ENCODE measurements at regions not wholly inside any gene's neighbourhood (a gene's known extent, or its start where the extent isn't known, plus 50 kb on each side); places are given as distances from the start of the nearest gene placed in this dataset.
A peak's percentile ranks its signal among the peaks of the same experiment; 100 is the strongest.

GRCh38 chr14:101132588-101132987, 229.1 kb upstream of the RTL1 start (continued):
- TF ChIP-seq POLR2AphosphoS5 (IDR thresholded peaks at IDR 0.05; ENCODE audit: low read depth, low read length): no peak

DNA sequence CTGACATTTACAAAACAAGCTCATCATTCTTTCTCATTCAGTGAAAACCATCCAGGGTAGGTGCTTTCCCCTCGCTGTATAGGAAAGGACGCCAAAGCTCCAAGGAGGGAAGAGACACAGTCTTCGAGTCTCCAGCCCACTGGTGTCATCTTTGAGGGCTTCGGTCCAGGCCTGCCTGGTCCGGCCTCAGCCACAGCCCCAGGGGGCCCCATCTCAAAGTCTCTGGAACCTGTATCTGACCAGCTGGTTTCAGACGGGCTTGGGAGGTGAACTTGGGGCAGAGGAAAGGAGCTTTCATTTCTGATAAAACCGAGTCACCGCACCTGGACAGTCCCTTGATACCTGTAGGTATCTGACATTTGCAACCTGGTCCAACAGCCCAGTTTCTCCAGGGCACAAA, 229.5 kb upstream of the RTL1 start:
- H2AFZ ChIP-seq (ENCODE audit: low read depth): no peak overlapping the region
- no peaks in the 10 kb centered on the region for H3K36me3 ChIP-seq (replicated peaks in 1 of 2; ENCODE audit: control insufficient read depth in 1 of 2, insufficient read depth in 2 of 2, low read length in 1 of 2)
- CTCF ChIA-PET: interaction anchor here (1.1 to 1.5 kb wide), 2 partner anchors 76 to 496 kb away, joined by 3 to 4 read pairs; no protein-coding TSS in a partner anchor
- H3K4me1 ChIP-seq (ENCODE audit: control insufficient read depth in 1 of 2, insufficient read depth in 2 of 2, low read depth in 1 of 2, low read length in 1 of 2): peaks cover 0 to 72% of the 10 kb centered on the region in 2 experiments; a peak in 2 of 4 replicates
- H4K20me1 ChIP-seq (ENCODE audit: insufficient read depth): no peaks in the 10 kb centered on the region
- no peak overlapping the region for H3K4me3 ChIP-seq (ENCODE audit: low read depth in 2 of 2, low read length in 1 of 2)
- no peaks in the 10 kb centered on the region for H3K27me3 ChIP-seq (ENCODE audit: insufficient read depth)
- H3K4me2 ChIP-seq: no peak overlapping the region
- H3K27ac ChIP-seq (ENCODE audit: low read depth in 2 of 2, low read length in 1 of 2): peak overlapping the region in 1 of 2 experiments; percentile 98; a peak in 2 of 4 replicates
- no peak for DNase-seq
- POLR2A ChIA-PET: interaction anchor here (1.1 to 3.0 kb wide), 4 partner anchors 13 to 230 kb away, joined by 3 to 26 read pairs (median 4); partner anchors contain the start of gene RTL1
- no peaks in the 10 kb centered on the region for H3F3A ChIP-seq (replicated peaks; ENCODE audit: insufficient read depth)
- TF ChIP-seq EP300 (IDR thresholded peaks at IDR 0.05; ENCODE audit: borderline replicate concordance in 1 of 2, low read depth in 1 of 2, low read length in 1 of 2) (no peak), TCF12 (IDR thresholded peaks at IDR 0.05) (no peak), ZBTB33 (IDR thresholded peaks at IDR 0.05; ENCODE audit: borderline replicate concordance, low read depth) (no peak), USF1 (IDR thresholded peaks at IDR 0.05; ENCODE audit: borderline replicate concordance, low read depth) (no peak), JUND (IDR thresholded peaks at IDR 0.05) (no peak), MXI1 (IDR thresholded peaks at IDR 0.05; ENCODE audit: low read depth, low read length) (no peak), GATA2 (CRISPR knock-in tag; IDR thresholded peaks at IDR 0.05) (no peak), GABPA (IDR thresholded peaks at IDR 0.05; ENCODE audit: low read depth) (no peak), NRF1 (IDR thresholded peaks at IDR 0.05; ENCODE audit: low read depth, low read length) (no peak), POLR2AphosphoS5 (IDR thresholded peaks at IDR 0.05; ENCODE audit: low read depth, low read length) (no peak), TEAD4 (IDR thresholded peaks at IDR 0.05; ENCODE audit: borderline replicate concordance, insufficient read depth) (no peak), FOSL2 (IDR thresholded peaks at IDR 0.05; ENCODE audit: borderline replicate concordance, low read depth) (no peak), RAD21 (IDR thresholded peaks at IDR 0.05; ENCODE audit: low read length) (no peak), RXRA (IDR thresholded peaks at IDR 0.05; ENCODE audit: borderline replicate concordance, low read depth) (no peak)
- TF ChIP-seq, protein P1, sequence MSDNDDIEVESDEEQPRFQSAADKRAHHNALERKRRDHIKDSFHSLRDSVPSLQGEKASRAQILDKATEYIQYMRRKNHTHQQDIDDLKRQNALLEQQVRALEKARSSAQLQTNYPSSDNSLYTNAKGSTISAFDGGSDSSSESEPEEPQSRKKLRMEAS (IDR thresholded peaks at IDR 0.05; ENCODE audit: low read depth): no peak
- TF ChIP-seq, protein P2, sequence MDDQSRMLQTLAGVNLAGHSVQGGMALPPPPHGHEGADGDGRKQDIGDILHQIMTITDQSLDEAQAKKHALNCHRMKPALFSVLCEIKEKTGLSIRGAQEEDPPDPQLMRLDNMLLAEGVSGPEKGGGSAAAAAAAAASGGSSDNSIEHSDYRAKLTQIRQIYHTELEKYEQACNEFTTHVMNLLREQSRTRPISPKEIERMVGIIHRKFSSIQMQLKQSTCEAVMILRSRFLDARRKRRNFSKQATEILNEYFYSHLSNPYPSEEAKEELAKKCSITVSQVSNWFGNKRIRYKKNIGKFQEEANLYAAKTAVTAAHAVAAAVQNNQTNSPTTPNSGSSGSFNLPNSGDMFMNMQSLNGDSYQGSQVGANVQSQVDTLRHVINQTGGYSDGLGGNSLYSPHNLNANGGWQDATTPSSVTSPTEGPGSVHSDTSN (IDR thresholded peaks at IDR 0.05): no peak
- no peak overlapping the region for H3K9ac ChIP-seq
- 75% methylated on average over 7 of the region's 8 CpGs for WGBS (ENCODE audit: low lambda C conversion rate)
- H3K9me2 ChIP-seq: no peaks in the 10 kb centered on the region
- no peaks in the 10 kb centered on the region for H3K9me3 ChIP-seq
- H3K79me2 ChIP-seq (ENCODE audit: insufficient read depth): no peaks in the 10 kb centered on the region

Measured in SK-N-SH (cell line).